ENCODE measurements at regions not wholly inside any gene's neighbourhood (a gene's known extent, or its start where the extent isn't known, plus 50 kb on each side); places are given as distances from the start of the nearest gene placed in this dataset.

GRCh38 chrX:137362583-137362982, 203.3 kb upstream of the ZIC3 start:
- WGBS (ENCODE audit: insufficient coverage) = no CpG with 5 or more reads among the region's 5 CpGs
- H3K9me3 Mint-ChIP-seq = peaks cover 0 to 1% (median 0%) of the 10 kb centered on the region in 7 donors

DNA sequence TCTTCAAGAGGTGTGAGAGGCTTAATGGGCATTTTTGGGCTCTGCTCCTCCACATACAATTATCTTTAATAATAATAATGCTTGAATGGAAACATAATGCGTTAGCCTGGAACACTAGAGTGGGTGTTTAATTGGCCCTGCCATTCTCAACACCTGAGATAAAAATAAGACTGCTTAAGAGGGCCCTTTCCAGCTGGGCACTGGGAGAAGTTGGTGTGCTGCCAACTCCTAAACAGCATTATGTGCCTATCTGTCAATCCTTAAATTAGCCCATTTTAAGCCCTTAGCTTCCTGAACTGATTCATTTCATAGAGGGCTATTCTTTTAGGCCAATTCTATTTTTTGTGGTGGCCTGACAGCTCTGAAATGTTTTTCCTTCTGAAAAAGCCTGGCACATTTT, 211.1 kb upstream of the ZIC3 start:
- intact Hi-C loops (cut with micrococcal nuclease) = no loop called here

More at GRCh38 chrX:137362583-137362982, 203.3 kb upstream of the ZIC3 start:
- no peak overlapping the region for H2AFZ ChIP-seq (ENCODE audit: insufficient read depth, low read depth, low read length, poor library complexity, severe bottlenecking)
- peaks cover 0 to 2% of the 10 kb centered on the region in 2 donors for H3K27me3 ChIP-seq (ENCODE audit: control insufficient read depth in 2 of 2, insufficient read depth in 2 of 2, low read length in 2 of 2)
- no peak overlapping the region for H3K4me2 ChIP-seq (replicated peaks; ENCODE audit: extremely low read depth, low read length, poor library complexity, severe bottlenecking)
- TF ChIP-seq, protein P1, sequence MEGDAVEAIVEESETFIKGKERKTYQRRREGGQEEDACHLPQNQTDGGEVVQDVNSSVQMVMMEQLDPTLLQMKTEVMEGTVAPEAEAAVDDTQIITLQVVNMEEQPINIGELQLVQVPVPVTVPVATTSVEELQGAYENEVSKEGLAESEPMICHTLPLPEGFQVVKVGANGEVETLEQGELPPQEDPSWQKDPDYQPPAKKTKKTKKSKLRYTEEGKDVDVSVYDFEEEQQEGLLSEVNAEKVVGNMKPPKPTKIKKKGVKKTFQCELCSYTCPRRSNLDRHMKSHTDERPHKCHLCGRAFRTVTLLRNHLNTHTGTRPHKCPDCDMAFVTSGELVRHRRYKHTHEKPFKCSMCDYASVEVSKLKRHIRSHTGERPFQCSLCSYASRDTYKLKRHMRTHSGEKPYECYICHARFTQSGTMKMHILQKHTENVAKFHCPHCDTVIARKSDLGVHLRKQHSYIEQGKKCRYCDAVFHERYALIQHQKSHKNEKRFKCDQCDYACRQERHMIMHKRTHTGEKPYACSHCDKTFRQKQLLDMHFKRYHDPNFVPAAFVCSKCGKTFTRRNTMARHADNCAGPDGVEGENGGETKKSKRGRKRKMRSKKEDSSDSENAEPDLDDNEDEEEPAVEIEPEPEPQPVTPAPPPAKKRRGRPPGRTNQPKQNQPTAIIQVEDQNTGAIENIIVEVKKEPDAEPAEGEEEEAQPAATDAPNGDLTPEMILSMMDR (IDR thresholded peaks at IDR 0.05) = no peak
- no peak overlapping the region for H3K4me3 Mint-ChIP-seq
- no peak overlapping the region for H3K9ac ChIP-seq (ENCODE audit: insufficient read depth, low read length, poor library complexity, severe bottlenecking)
- no peaks in the 10 kb centered on the region for H3K9me3 ChIP-seq (replicated peaks in 1 of 2; ENCODE audit: control insufficient read depth in 1 of 2, insufficient read depth in 1 of 2, low read length in 2 of 2)
- no peaks in the 10 kb centered on the region for H3K4me1 ChIP-seq (ENCODE audit: control insufficient read depth in 1 of 2, insufficient read depth in 2 of 2, low read length in 2 of 2)
- H3K4me1 Mint-ChIP-seq = no peaks in the 10 kb centered on the region
- no peak for DNase-seq
- no peaks in the 10 kb centered on the region for H3K36me3 Mint-ChIP-seq
- H3K27me3 Mint-ChIP-seq (ENCODE audit: low read depth in 3 of 3) = peaks cover 0 to under 1% (median 0%) of the 10 kb centered on the region in 3 donors
- no peaks in the 10 kb centered on the region for H3K79me2 ChIP-seq (ENCODE audit: insufficient read depth, low read length)
- no peak overlapping the region for H3K27ac ChIP-seq (ENCODE audit: low read depth in 1 of 2, low read length in 2 of 2)
- H3K4me3 ChIP-seq (replicated peaks in 1 of 3; ENCODE audit: low read depth in 2 of 3, low read length in 3 of 3) = no peak overlapping the region
- intact Hi-C loops (cut with micrococcal nuclease) = no loop called here
- no peaks in the 10 kb centered on the region for H3K36me3 ChIP-seq (replicated peaks in 1 of 2; ENCODE audit: control insufficient read depth in 1 of 2, insufficient read depth in 2 of 2, low read length in 2 of 2)
- no peak overlapping the region for H3K27ac Mint-ChIP-seq
- no peaks in the 10 kb centered on the region for H4K20me1 ChIP-seq (ENCODE audit: insufficient read depth, low read length)

More for the DNA sequence above, 211.1 kb upstream of the ZIC3 start:
- Histone ChIP-seq H2AFZ (ENCODE audit: insufficient read depth, low read depth, low read length, poor library complexity, severe bottlenecking) (no peak overlapping the region), H3K9me3 (replicated peaks in 1 of 2; ENCODE audit: control insufficient read depth in 1 of 2, insufficient read depth in 1 of 2, low read length in 2 of 2) (no peaks in the 10 kb centered on the region), H3K4me2 (replicated peaks; ENCODE audit: extremely low read depth, low read length, poor library complexity, severe bottlenecking) (no peak overlapping the region), H3K27ac (ENCODE audit: low read depth in 1 of 2, low read length in 2 of 2) (no peak overlapping the region), H3K79me2 (ENCODE audit: insufficient read depth, low read length) (no peaks in the 10 kb centered on the region), H3K27me3 (ENCODE audit: control insufficient read depth in 2 of 2, insufficient read depth in 2 of 2, low read length in 2 of 2) (peaks cover 0 to 2% of the 10 kb centered on the region in 2 donors), H3K4me1 (ENCODE audit: control insufficient read depth in 1 of 2, insufficient read depth in 2 of 2, low read length in 2 of 2) (no peaks in the 10 kb centered on the region), H3K9ac (ENCODE audit: insufficient read depth, low read length, poor library complexity, severe bottlenecking) (no peak overlapping the region), H4K20me1 (ENCODE audit: insufficient read depth, low read length) (no peaks in the 10 kb centered on the region), H3K36me3 (replicated peaks in 1 of 2; ENCODE audit: control insufficient read depth in 1 of 2, insufficient read depth in 2 of 2, low read length in 2 of 2) (no peaks in the 10 kb centered on the region), H3K4me3 (replicated peaks in 1 of 3; ENCODE audit: low read depth in 2 of 3, low read length in 3 of 3) (no peak overlapping the region)
- no peaks in the 10 kb centered on the region for H3K36me3 Mint-ChIP-seq
- no CpG with 5 or more reads among the region's 1 CpG for WGBS (ENCODE audit: insufficient coverage)
- no peaks in the 10 kb centered on the region for H3K4me1 Mint-ChIP-seq
- no peak overlapping the region for H3K4me3 Mint-ChIP-seq
- TF ChIP-seq, protein P1 (IDR thresholded peaks at IDR 0.05) = no peak
- H3K27ac Mint-ChIP-seq = no peak overlapping the region
- DNase-seq = no peak
- H3K9me3 Mint-ChIP-seq = peaks cover 0 to 4% (median 0%) of the 10 kb centered on the region in 7 donors
- peaks cover 0 to 3% (median 2%) of the 10 kb centered on the region in 3 donors for H3K27me3 Mint-ChIP-seq (ENCODE audit: low read depth in 3 of 3)
